T-helper 17 cell (primary cell): ENCODE measurements at regions not wholly inside any gene's neighbourhood (a gene's known extent, or its start where the extent isn't known, plus 50 kb on each side); places are given as distances from the start of the nearest gene placed in this dataset.
"Not testable (repeated sequence)": the region's sequence is repeated elsewhere in the genome, so short reads cannot be mapped to it uniquely, and the experiment has no call there.

Experiments
- ATAC-seq: fragments of 150-1000 bp; cut with Tn5 transposase; 2 replicates; pipeline ENCODE4 v1.10.0; 2021; ENCODE audit warnings: mild to moderate bottlenecking, moderate library complexity
- DNase-seq, 3 donors: peaks; one replicate each; pipeline versions ENCODE4 v3.0.0 to v3.0.0-alpha.2; 2020 to 2021
- H3K9me3 ChIP-seq: one replicate; pipeline ENCODE4 v1.7.0; 2013; ENCODE audit warnings: low read length, mild to moderate bottlenecking; ENCODE audit not compliant: control insufficient read depth, poor library complexity, severe bottlenecking
- H3K27ac Mint-ChIP-seq: one replicate; pipeline ENCODE4 v1.8.0; 2022; ENCODE audit warnings: mild to moderate bottlenecking, moderate library complexity, mixed read lengths
- H3K27me3 Mint-ChIP-seq: one replicate; pipeline ENCODE4 v1.8.0; 2022; ENCODE audit warnings: mixed read lengths
- H3K36me3 Mint-ChIP-seq: one replicate; pipeline ENCODE4 v1.8.0; 2022; ENCODE audit warnings: low read depth, mixed read lengths
- H3K4me1 Mint-ChIP-seq: one replicate; pipeline ENCODE4 v1.8.0; 2022; ENCODE audit warnings: mild to moderate bottlenecking, mixed read lengths
- H3K4me3 Mint-ChIP-seq: one replicate; pipeline ENCODE4 v1.8.0; 2022; ENCODE audit warnings: mild to moderate bottlenecking, moderate library complexity, mixed read lengths

DNA sequence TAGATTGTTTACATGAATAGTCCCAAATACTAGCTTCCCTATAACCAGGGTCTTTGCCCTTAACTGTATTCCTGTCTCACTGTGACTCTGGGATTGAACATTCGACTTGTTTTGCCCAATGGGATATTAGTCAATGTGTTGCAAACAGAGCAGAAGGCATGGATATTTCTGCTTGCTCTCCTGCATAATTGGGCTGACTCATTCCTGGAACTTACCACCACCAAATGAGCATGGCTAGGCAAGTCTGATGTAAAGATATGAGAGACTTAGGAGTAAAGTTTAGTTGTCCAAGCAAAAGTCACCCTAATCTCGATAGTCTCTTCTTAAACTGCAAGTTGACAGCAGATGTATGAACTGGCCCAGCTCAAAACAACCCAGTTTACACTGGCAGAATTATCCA is 273.5 kb upstream of the CCNG1 start:
- ATAC-seq (no peak), DNase-seq (no peak)
- no peaks in the 10 kb centered on the region for H3K4me1 Mint-ChIP-seq
- H3K36me3 Mint-ChIP-seq: no peaks in the 10 kb centered on the region
- no peaks in the 10 kb centered on the region for H3K9me3 ChIP-seq
- no peak overlapping the region for H3K4me3 Mint-ChIP-seq
- no peaks in the 10 kb centered on the region for H3K27me3 Mint-ChIP-seq
- no peak overlapping the region for H3K27ac Mint-ChIP-seq

DNA sequence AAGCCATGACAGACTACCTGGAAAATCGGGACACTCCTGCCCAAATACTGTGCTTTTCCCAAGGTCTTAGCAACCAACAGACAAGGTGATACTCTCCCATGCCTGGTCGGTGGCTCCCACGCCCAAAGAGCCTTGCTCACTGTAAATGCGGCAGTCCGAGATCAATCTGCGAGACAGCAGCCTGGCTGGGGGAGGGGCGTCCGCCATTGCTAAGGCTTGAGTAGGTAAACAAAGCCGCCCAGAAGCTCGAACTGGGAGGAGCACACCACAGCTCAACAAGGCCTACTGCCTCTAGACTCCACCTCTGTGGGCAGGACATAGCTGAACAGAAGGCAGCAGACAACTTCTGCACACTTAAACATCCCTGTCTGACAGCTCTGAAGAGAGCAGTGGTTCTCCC is 272.1 kb upstream of the CCNG1 start:
- Mint-ChIP-seq H3K27me3 (no peaks in the 10 kb centered on the region), H3K27ac (no peak overlapping the region), H3K4me1 (no peaks in the 10 kb centered on the region), H3K4me3 (no peak overlapping the region), H3K36me3 (no peaks in the 10 kb centered on the region)
- DNase-seq: no peak
- no peak for ATAC-seq
- H3K9me3 ChIP-seq: no peaks in the 10 kb centered on the region

DNA sequence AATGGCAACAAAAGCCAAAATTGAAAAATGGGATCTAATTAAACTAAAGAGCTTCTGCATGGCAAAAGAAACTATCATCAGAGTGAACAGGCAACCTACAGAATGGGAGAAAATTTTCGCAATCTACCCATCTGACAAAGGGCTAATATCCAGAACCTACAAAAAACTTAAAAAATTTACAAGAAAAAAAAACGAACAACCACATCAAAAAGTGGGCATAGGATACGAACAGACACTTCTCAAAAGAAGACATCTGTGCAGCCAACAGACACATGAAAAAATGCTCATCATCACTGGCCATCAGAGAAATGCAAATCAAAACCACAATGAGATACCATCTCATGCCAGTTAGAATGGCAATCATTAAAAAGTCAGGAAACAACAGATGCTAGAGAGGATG is 267.2 kb upstream of the CCNG1 start:
- H3K9me3 ChIP-seq, DNase-seq, H3K4me3 Mint-ChIP-seq, H3K4me1 Mint-ChIP-seq, H3K36me3 Mint-ChIP-seq, ATAC-seq, H3K27me3 Mint-ChIP-seq, H3K27ac Mint-ChIP-seq: not testable (repeated sequence)

DNA sequence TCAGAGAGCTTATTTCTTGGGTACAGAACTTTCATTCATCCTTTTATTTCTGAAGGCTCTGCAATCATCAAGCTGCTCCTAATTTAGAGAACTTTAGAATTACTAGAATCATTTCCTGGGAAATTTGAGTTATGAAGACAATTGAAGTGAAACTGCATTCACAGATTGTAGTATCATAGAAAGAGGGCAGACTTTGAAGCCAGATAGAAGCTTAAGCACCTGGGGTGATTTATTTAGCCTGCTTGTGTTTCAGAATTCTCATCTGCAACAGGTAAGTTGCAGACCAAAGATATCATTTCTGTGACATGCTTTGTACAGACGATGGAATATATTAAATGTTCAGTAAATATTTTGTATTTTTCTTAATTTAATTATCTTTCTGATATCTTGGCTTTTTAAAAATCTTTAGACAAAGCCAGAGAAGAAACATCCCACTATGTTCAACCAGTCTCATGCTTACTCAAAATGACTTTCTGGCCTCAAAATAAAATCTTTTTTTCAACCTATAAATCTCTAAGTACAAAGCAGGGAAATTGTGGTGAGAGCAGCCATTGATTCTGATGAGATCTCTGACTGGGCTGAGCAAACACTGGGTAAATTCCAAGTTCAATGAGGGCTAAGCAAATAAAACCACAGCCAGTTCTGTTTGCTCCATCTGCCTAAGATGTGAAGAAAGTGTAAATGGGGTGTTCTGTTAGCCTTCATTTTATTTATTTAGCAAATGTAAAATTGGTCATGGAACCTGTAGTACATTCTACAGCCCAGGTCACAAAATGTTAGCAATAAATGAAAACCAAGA is 264.7 kb upstream of the CCNG1 start:
- no peak for DNase-seq
- Mint-ChIP-seq H3K4me1 (no peaks in the 10 kb centered on the region), H3K27me3 (no peaks in the 10 kb centered on the region), H3K27ac (no peak overlapping the region), H3K4me3 (no peak overlapping the region), H3K36me3 (no peaks in the 10 kb centered on the region)
- no peak for ATAC-seq
- no peaks in the 10 kb centered on the region for H3K9me3 ChIP-seq

DNA sequence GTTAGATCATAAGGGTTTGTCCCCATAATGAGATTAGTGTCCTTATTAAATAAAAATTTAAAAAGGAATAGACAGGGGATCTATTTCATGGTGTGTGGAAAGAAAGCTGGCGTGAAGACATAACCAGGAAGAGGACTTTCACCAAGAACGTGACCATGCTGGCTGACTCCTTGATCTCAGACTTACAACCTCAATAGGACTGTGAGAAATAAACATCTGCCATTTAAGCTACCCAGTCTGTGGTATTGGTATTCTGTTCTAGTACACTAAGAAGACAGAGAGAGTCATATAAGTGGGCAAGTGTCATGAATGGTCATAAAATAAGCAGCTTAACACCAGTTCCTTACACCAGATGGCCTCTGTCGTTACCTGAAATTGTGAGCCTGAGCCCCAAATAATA is 259.4 kb upstream of the CCNG1 start:
- ATAC-seq (no peak), DNase-seq (no peak)
- Mint-ChIP-seq H3K36me3 (no peaks in the 10 kb centered on the region), H3K4me1 (no peaks in the 10 kb centered on the region), H3K27ac (no peak overlapping the region), H3K4me3 (no peak overlapping the region), H3K27me3 (no peaks in the 10 kb centered on the region)
- H3K9me3 ChIP-seq: no peaks in the 10 kb centered on the region

DNA sequence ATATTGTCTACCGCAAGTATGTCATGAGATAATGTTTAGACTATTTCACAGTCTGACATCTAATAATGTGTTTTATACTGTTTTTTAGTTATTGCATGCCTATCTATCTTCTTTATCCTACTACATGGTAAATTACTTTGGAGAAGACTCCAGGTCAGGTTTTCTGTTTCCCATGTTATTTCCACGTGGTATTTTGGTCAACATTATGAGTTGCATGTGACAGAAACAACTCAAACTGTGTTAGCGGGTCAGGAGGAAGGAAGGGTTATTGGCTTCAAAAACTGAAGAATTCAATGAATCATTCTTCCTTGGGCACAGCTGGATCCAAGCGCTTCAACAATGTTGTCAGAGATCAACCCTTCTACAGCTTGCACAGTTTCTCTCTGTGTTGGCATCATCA is 252.1 kb upstream of the CCNG1 start:
- no peak for ATAC-seq
- H3K27me3 Mint-ChIP-seq: no peaks in the 10 kb centered on the region
- no peak overlapping the region for H3K27ac Mint-ChIP-seq
- H3K9me3 ChIP-seq: no peaks in the 10 kb centered on the region
- DNase-seq: no peak
- no peak overlapping the region for H3K4me3 Mint-ChIP-seq
- H3K4me1 Mint-ChIP-seq: no peaks in the 10 kb centered on the region
- H3K36me3 Mint-ChIP-seq: no peaks in the 10 kb centered on the region

DNA sequence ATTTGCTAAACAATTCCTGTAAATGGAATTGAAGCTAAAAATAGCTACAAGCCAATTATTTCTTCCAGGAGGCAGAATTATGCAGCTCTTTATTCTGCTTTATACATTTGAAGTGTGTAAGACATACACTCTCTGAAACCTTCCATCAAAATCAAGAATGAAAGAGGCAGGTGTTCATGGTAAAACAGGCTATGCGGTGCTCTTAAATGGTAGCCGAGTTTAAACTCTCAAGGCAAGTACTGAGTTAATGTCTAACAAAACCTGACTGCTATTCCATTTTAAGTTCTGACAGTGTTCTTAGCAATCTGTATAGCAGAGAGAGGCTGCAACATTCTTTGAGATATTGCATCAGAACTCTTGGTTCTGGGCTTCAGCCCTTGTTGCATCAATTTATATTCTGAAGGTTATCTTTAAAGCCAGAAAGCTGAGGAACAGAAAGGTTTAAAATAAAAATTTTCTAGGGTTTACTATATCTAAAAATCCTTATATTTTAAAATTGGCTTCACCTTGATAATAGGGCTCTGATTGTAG is 248.3 kb upstream of the CCNG1 start:
- DNase-seq: no peak
- H3K27ac Mint-ChIP-seq: no peak overlapping the region

DNA sequence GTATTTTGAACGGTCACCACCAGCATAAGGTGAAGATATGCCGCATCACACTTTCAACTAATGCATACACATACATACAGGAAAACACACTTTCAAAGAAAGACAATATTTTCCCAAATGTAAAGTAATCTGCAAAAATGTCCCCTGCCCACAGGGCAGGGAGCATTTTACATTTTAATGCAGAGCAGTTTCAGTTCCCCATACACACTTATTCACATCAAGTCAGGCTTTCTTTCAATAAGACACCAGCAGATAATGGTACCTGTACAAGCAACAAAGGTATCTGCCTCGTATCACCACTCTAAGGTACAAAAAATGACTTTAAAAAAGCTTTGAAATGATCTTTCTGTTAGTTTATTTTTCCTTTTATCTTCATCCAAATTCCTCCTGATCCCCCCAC is 247.1 kb upstream of the CCNG1 start:
- no peaks in the 10 kb centered on the region for H3K4me1 Mint-ChIP-seq
- H3K4me3 Mint-ChIP-seq: no peak overlapping the region
- H3K36me3 Mint-ChIP-seq: no peaks in the 10 kb centered on the region
- ATAC-seq (no peak), DNase-seq (no peak)
- no peaks in the 10 kb centered on the region for H3K27me3 Mint-ChIP-seq
- no peaks in the 10 kb centered on the region for H3K9me3 ChIP-seq
- H3K27ac Mint-ChIP-seq: no peak overlapping the region

More for the DNA sequence above, 248.3 kb upstream of the CCNG1 start:
- no peaks in the 10 kb centered on the region for H3K36me3 Mint-ChIP-seq
- no peaks in the 10 kb centered on the region for H3K4me1 Mint-ChIP-seq
- H3K4me3 Mint-ChIP-seq: no peak overlapping the region
- H3K27me3 Mint-ChIP-seq: no peaks in the 10 kb centered on the region
- H3K9me3 ChIP-seq: no peaks in the 10 kb centered on the region
- no peak for ATAC-seq

DNA sequence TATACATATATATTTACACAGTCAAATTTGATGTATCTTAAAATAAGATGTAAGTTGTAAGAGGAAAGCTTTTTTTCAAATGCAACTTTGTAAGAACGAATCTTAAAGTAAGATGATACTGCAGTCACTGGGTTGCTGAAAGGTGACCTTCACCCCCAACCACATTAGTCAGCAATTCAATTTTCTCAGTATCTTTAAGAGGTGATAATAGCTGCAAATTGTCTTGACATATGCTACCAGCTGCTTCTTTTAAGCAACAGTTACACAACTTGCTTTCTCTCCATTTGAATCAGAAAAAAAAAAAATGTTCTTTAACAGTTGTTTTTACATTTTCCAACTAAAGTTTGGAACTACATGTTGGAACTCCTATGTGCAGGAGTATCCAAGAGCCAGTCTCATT is 246.6 kb upstream of the CCNG1 start:
- Mint-ChIP-seq H3K4me3 (no peak overlapping the region), H3K36me3 (no peaks in the 10 kb centered on the region), H3K27ac (no peak overlapping the region), H3K4me1 (no peaks in the 10 kb centered on the region), H3K27me3 (no peaks in the 10 kb centered on the region)
- DNase-seq (no peak), ATAC-seq (no peak)
- no peaks in the 10 kb centered on the region for H3K9me3 ChIP-seq

DNA sequence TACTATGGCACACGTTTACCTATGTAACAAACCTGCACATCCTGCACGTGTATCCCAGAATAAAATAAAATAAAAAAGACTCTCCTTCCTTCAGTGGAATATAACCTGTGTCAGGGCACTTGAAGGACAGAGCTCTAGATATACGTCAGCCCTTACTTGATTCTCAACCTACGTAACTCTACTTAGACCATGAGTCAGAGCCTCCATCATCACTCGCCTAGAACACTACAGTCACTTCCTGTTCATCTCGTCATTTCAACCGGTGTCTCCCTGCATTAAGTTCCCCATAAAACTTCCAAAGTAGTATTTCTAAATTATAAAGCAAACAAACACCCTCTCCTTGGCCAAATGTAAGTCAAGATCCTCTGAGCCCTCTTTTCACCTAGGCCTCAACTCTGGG is 243.5 kb upstream of the CCNG1 start:
- no peaks in the 10 kb centered on the region for H3K4me1 Mint-ChIP-seq
- H3K36me3 Mint-ChIP-seq: no peaks in the 10 kb centered on the region
- ATAC-seq (no peak), DNase-seq (no peak)
- no peaks in the 10 kb centered on the region for H3K9me3 ChIP-seq
- H3K4me3 Mint-ChIP-seq: no peak overlapping the region
- no peak overlapping the region for H3K27ac Mint-ChIP-seq
- no peaks in the 10 kb centered on the region for H3K27me3 Mint-ChIP-seq

DNA sequence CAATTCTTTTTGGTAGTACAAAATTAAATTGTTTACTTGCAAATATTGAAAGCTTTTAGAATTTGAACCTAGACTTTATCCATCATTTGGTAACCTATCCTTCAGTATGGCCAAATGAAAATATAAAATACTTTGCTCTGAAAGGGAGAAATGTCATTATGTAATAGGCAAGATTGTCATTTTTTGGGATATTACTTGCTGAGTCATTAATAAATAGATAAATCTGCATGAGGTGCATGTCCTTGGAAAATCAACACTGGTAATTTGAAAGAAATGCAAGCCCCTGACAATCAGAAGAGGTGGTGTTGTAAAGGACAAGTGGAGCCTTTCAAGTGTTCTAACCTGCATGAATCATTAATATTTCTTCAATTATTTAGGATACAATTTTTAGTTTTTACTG is 231.8 kb upstream of the CCNG1 start:
- H3K9me3 ChIP-seq: no peaks in the 10 kb centered on the region
- no peak for ATAC-seq
- Mint-ChIP-seq H3K36me3 (no peaks in the 10 kb centered on the region), H3K27ac (no peak overlapping the region), H3K4me3 (no peak overlapping the region), H3K27me3 (no peaks in the 10 kb centered on the region), H3K4me1 (no peaks in the 10 kb centered on the region)
- no peak for DNase-seq

DNA sequence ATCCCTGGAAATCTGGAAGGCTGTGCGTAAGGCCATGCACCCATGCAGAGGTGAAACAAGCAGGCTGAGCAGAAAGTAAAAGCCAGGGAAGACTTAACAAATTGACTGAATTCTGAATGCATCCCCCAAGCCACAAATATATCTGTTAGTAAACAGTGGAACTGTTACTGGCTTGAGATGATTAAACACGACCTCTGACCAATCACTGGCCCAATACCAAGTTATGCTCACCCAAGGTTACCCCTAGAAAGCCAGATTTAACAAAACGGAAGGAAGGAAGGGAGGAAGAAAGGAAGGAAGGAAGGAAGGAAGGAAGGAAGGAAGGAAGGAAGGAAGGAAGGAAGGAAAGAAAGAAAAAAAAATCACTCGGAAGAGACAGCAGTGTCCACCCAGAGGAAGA is 215.8 kb upstream of the CCNG1 start:
- H3K27me3 Mint-ChIP-seq: no peaks in the 10 kb centered on the region
- ATAC-seq (no peak), DNase-seq (no peak)
- no peak overlapping the region for H3K4me3 Mint-ChIP-seq
- H3K9me3 ChIP-seq: no peaks in the 10 kb centered on the region
- H3K4me1 Mint-ChIP-seq: no peaks in the 10 kb centered on the region
- no peaks in the 10 kb centered on the region for H3K36me3 Mint-ChIP-seq
- no peak overlapping the region for H3K27ac Mint-ChIP-seq

DNA sequence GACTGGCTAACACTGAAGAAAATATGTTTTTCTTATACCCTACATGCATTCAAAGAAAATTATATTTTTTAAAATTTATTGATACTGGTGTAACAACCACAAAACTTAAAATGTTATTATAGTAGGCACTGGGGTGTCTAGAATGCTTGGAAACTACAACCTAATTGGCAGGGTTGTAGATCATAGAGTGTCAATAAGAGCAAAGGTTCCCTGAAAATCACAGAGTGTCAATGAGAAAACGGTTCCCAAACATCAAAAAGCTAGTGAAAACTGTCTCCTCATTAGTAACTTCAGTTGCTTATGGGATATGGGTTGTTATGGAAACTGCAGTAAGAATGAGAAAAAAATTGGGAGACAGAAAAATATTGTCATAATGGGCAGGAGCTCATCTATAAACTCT is 214.4 kb upstream of the CCNG1 start:
- no peaks in the 10 kb centered on the region for H3K27me3 Mint-ChIP-seq
- ATAC-seq (no peak), DNase-seq (no peak)
- H3K36me3 Mint-ChIP-seq: no peaks in the 10 kb centered on the region
- no peak overlapping the region for H3K27ac Mint-ChIP-seq
- no peak overlapping the region for H3K4me3 Mint-ChIP-seq
- H3K4me1 Mint-ChIP-seq: no peaks in the 10 kb centered on the region
- no peaks in the 10 kb centered on the region for H3K9me3 ChIP-seq

DNA sequence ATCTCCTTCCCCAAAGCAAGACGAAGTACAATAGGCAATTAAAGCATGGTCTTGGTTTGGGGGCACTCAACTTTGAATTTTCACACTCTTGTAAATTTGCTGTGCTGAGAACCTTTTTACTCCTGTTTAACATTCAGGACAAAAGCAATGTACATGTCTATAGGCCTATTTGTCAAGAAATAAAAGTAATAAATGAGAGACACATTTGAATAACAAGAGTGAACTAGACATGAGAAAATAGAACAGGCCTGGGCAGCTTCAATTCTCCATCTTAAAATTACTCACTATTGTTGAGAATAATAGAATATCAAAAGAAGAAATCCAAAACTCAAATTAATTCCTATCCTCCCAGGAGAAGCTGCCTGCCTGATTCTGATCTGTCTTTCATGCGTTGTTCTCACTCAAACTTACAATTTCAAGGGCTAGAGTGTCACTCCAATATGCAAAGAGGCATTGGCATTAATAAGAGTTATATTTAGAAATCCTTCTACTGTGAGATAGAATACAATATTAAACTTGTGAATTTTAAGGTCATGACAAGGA is 192.9 kb upstream of the CCNG1 start:
- Mint-ChIP-seq H3K4me1 (no peaks in the 10 kb centered on the region), H3K27me3 (no peaks in the 10 kb centered on the region), H3K27ac (no peak overlapping the region), H3K4me3 (no peak overlapping the region), H3K36me3 (no peaks in the 10 kb centered on the region)
- DNase-seq: no peak
- H3K9me3 ChIP-seq: no peaks in the 10 kb centered on the region
- no peak for ATAC-seq
